CD4-positive, alpha-beta T cell treated with Interleukin-4 for 1 hour (primary cell): ENCODE measurements at regions not wholly inside any gene's neighbourhood (a gene's known extent, or its start where the extent isn't known, plus 50 kb on each side); places are given as distances from the start of the nearest gene placed in this dataset.

ENCODE experiments used
- DNase-seq, 2 donors: peaks; one replicate each; pipeline ENCODE4 v3.0.0-alpha.2; 2020 to 2022

DNA sequence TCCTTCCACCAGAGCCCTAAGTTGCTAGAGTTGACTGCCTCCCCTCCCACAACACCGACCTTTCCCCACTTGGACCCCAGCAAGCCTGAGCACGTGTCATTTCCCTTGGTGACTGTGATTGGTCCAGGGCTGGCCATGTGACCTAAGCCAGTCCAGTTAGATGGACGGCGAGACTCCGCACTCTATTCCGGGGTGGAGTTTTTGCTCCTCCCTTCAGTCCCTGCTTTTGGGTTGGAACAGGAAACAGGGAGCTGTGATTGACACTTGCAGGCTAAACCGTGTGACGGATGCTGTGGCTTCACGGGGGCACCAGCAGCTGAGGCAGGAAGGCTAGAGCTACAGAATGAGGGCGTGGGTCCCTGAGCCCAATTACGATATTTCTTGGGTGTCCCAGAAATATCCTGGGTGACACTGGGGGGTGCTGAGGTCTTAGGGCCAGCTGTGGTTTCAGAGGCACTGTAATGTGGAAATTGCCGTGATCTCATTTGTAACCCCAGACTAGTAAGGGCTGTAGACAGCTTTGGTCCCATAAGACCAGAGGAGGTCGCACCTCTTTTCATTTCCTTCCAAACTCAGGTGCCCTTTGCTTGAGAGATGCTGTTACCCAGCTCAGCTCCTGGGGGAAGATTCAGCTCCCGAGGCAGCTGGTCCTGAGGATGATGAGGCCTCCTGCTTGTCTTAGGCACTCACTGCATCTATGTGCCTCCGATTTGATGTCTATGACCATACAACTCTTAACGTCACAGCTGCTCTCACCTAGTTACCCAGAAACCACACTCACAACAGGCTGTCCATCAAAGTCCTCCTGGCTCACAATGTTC is 102.7 kb upstream of the NPTX2 start:
- DNase-seq = peak; percentile 28 to 38

DNA sequence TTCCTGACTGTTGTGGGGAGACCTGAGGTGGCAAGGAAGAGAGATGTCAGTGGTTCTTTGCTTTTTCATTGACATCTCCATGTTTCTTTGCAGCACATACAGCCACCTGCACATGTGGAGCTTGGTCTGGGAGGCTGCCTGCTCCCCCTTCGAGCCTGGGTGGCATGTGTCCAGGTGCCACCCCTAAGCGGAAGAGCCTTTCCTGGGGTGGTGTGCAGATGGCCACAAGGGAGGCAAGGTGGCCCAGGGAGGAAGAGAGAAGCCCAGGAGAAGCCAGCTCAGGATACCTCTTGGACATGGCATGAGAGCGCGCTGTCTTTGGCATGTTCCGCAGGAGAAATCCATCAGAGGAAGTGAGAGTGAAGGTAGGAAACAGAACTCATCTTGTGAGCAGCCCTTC is 105.9 kb upstream of the NPTX2 start:
- no peak for DNase-seq

- DNase-seq = no peak
Observed at GRCh38 chr7:98509836-98510235, 107.2 kb upstream of the NPTX2 start.

DNA sequence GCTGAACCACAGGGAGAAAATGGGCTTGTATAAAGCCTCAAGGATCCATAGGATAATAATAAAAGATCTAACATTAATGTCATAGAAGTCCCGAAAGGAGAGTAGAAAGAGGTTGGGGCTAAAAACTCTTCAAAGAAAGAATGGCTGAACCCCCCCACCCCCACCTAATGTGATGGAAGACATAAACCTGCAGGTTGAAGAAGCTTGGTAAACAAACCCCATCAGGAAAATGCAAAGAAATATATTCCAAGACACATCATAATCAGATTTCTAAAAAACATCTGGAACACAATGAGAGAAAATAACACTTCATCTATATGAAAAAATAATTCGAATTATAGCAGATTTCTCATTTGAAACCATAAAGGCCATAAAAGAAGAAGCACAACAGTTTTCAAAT is 105.6 kb upstream of the BAIAP2L1 start:
- DNase-seq = no peak

DNA sequence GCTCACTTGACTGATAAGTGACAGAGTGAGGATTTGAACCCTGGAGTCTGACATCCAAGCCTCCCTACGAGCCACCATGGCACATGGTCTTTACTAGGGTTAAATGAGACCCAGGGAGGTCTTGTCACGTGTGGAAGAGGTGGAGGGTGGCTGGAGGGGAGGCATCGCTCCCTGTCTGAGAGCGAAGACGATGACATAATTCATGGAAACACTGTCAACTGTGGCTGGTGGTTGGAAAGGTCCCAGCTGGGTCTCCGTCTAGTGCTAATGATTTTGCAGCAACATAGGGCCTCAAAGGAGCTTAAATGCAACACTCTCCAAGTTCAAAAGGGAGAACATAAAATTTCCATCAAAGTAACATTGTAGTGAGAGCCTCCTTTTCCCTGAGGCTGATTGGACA is 99.9 kb upstream of the BAIAP2L1 start:
- DNase-seq = no peak

DNA sequence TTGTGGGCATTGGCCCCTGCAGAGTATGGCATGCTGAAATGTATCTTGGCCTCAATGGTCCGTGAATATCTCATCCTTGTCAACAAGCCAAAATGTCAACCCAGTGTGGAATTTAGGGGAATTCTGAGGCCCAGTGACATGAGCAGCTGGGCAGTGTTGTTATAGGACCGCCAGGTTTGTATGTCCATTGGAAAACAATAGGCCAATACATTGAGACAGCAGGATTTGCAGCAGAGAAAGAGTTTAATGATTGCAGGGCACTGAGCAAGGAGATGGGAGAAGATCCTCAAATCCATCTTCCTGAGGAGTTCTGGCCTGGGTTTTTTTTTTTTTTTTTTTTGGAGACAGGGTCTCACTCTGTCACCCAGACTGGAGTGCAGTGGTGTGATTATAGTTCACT is 95.7 kb upstream of the BAIAP2L1 start:
- no peak for DNase-seq

GRCh38 chr7:98495200-98495955 is 94.5 kb upstream of the BAIAP2L1 start:
- DNase-seq = no peak

GRCh38 chr7:98493030-98493778 is 92.3 kb upstream of the BAIAP2L1 start:
- no peak for DNase-seq

- DNase-seq = no peak
Observed at GRCh38 chr7:98488167-98488566, 87.3 kb upstream of the BAIAP2L1 start.

GRCh38 chr7:98483964-98484545 is 83.2 kb upstream of the BAIAP2L1 start:
- DNase-seq = no peak

- no peak for DNase-seq
Observed at GRCh38 chr7:98483276-98483963, 82.5 kb upstream of the BAIAP2L1 start.

GRCh38 chr7:98479318-98479717 is 78.4 kb upstream of the BAIAP2L1 start:
- no peak for DNase-seq

DNA sequence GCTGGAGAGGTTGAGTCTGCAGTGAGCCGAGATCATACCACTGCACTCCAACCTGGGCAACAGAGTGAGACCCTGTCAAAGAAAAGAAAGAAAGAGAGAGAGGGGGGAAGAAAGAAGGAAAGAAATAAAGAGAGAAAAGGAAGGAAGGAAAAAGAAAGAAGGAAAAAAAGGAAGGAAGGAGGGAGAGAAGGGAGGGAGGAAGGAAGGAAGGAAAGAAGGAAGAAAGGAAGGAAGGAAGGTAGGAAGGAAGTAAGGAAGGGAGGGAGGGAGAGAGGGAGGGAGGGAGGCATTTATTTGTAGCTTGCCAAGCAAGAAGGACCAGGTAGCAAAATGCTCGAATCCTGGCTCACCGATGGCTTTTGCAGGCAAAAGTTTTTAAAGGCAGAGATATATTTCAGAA is 74.5 kb upstream of the BAIAP2L1 start:
- DNase-seq = no peak

DNA sequence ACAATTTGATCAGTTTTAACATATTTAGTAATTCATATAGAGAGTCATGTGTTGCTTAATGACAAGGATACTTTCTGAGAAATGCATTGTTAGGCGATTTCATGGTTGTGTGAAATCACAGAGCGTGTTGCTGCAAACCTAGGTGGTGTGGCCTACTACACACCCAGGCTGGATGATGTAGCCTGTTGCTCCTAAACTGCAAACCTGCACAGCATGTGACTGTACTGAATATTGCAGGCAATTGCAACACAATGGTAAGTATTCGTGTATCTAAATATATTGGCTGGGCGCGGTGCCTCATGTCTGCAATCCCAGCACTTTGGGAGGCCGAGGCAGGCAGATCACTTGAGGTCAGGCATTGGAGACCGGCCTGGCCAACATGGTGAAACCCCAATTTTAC is 73.7 kb upstream of the BAIAP2L1 start:
- no peak for DNase-seq

- DNase-seq = no peak
Observed at GRCh38 chr7:98472521-98472954, 71.6 kb upstream of the BAIAP2L1 start.

GRCh38 chr7:98470485-98471240 is 69.8 kb upstream of the BAIAP2L1 start:
- peak; percentile 1 to 35 for DNase-seq

GRCh38 chr7:98469088-98469487 is 68.2 kb upstream of the BAIAP2L1 start:
- no peak for DNase-seq

DNA sequence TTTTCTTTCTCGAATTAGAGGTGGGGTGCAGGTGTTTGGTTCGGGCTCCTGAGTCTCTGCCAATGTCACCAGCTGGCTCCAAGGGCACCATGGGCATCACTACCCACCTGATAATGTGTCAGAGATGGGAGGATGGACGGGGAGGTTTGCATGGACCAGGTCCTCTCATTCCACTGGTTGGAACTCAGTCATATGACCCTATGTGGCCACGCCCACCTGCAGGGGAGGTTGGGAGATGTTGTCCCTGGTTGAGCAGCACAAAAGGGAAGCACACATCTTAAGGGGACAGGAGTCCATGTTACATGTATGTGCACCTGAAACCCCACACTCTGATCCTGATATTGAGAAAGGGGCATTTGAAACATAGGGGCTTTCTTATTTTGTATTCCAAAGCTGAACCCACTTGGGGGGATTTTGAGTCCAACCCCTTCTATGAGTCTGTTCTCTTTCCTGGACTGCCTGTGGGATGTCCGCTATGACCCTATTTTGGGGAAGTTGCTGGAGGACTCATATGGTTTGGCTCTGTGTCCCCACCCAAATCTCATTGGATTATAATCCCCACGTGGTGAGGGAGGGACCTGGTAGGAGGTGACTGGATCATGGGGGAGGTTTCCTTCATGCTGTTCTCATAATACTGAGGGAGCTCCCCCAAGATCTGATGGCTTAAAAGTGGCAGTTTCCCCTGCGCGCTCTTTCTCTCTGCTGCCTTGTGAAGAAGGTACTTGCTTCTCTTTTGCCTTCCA is 66.9 kb upstream of the BAIAP2L1 start:
- DNase-seq = no peak

DNA sequence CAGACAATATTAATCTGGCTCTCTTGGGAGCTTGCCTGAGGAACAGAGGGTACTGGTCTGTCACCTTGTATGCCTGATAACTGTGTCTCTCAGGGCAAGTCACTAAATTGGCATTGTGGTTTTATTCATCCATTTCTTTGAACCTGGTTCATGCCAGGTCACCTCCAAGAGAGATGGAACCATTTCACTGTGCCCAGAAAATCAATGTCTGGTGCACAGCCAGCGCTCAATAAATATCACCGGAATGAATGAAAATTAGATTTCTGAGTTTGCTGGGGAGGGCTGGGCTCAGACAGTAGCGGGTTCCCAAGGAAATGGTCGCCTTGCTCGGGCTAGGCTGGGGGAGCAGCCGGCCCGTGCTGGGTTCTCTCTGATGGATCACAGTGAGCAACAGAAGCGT is 64.1 kb upstream of the BAIAP2L1 start:
- DNase-seq = no peak

GRCh38 chr7:98464558-98464940 is 63.7 kb upstream of the BAIAP2L1 start:
- no peak for DNase-seq
